ENCODE measurements at regions not wholly inside any gene's neighbourhood (a gene's known extent, or its start where the extent isn't known, plus 50 kb on each side); places are given as distances from the start of the nearest gene placed in this dataset.
A peak's percentile ranks its signal among the peaks of the same experiment; 100 is the strongest.

GRCh38 chr13:82693607-82694006, 1188.7 kb downstream of the SLITRK1 start (continued):
- TF ChIP-seq E2F4 (IDR thresholded peaks at IDR 0.05; ENCODE audit: low read depth, low read length), result no peak
- no peak for TF ChIP-seq SMARCA5 (IDR thresholded peaks at IDR 0.05)
- TF ChIP-seq, protein P1, sequence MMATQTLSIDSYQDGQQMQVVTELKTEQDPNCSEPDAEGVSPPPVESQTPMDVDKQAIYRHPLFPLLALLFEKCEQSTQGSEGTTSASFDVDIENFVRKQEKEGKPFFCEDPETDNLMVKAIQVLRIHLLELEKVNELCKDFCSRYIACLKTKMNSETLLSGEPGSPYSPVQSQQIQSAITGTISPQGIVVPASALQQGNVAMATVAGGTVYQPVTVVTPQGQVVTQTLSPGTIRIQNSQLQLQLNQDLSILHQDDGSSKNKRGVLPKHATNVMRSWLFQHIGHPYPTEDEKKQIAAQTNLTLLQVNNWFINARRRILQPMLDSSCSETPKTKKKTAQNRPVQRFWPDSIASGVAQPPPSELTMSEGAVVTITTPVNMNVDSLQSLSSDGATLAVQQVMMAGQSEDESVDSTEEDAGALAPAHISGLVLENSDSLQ (IDR thresholded peaks at IDR 0.05), result no peak
- TF ChIP-seq PAX8 (IDR thresholded peaks at IDR 0.05), result no peak

GRCh38 chr13:82688400-82688994, 1193.8 kb downstream of the SLITRK1 start:
- no peaks in the 10 kb centered on the region for H3K36me3 ChIP-seq (ENCODE audit: control insufficient read depth in 2 of 2, insufficient read depth in 2 of 2, low read length in 1 of 2)
- H3K4me3 ChIP-seq, result no peak overlapping the region
- no peaks in the 10 kb centered on the region for H4K20me1 ChIP-seq (ENCODE audit: control insufficient read depth, insufficient read depth)
- H3K4me2 ChIP-seq (ENCODE audit: control insufficient read depth, insufficient read depth), result 0 out of 2 replicates have a peak overlapping the region, but pooled peaks have one; percentile 25
- in situ Hi-C loops (cut with MboI) (no loop called here), intact Hi-C loops (cut with micrococcal nuclease; ENCODE audit: unreplicated experiment) (no loop called here)
- H3K4me1 ChIP-seq (ENCODE audit: control insufficient read depth, insufficient read depth, low read length), result no peaks in the 10 kb centered on the region
- H3K79me2 ChIP-seq (ENCODE audit: control insufficient read depth, insufficient read depth, low read length), result no peaks in the 10 kb centered on the region
- no peak for FAIRE-seq
- POLR2A ChIA-PET, result no interaction called here
- no peaks in the 10 kb centered on the region for H3K9me3 ChIP-seq (replicated peaks; ENCODE audit: control insufficient read depth, insufficient read depth, low read length)
- BruUV-seq (replicated peaks), result no TSS peak
- TF ChIP-seq MEF2B (IDR thresholded peaks at IDR 0.05; ENCODE audit: partially characterized antibody, poor library complexity, severe bottlenecking) (peak; percentile 41), IRF4 (IDR thresholded peaks at IDR 0.05; ENCODE audit: low read depth, low read length) (no peak), MTA2 (IDR thresholded peaks at IDR 0.05; ENCODE audit: low read depth) (peak; percentile 81)
- H3K27me3 ChIP-seq (replicated peaks in 1 of 2; ENCODE audit: control insufficient read depth in 2 of 2, insufficient read depth in 2 of 2, low read length in 1 of 2), result no peaks in the 10 kb centered on the region
- SMC1A ChIA-PET (ENCODE audit: uncharacterized antibody, unreplicated experiment), result interaction anchor here (0.8 to 3.4 kb wide), 3 partner anchors 9 to 16 kb away, joined by 3 to 16 read pairs (median 4); no protein-coding TSS in a partner anchor
- H3K9ac ChIP-seq (ENCODE audit: control insufficient read depth, insufficient read depth, low read length), result no peak overlapping the region
- H3K27ac ChIP-seq (ENCODE audit: control insufficient read depth, insufficient read depth), result no peak overlapping the region
- RAD21 ChIA-PET (ENCODE audit: unreplicated experiment), result interaction anchor here (1.2 kb wide), 1 partner anchor 10 kb away, joined by 5 read pairs; no protein-coding TSS in a partner anchor
- WGBS (ENCODE audit: insufficient coverage, insufficient replicate concordance, low lambda C conversion rate, missing lambda C conversion rate), result 0% methylated on average over 2 of the region's 2 CpGs
- CTCF ChIA-PET, result interaction anchor here (1.6 kb wide), 2 partner anchors 9 kb away, joined by 3 read pairs; no protein-coding TSS in a partner anchor
- ATAC-seq, result peak; percentile 93
- no peak for DNase-seq (ENCODE audit: low read depth, low spot score)
- H2AFZ ChIP-seq (ENCODE audit: control insufficient read depth, low read depth, low read length), result peak overlapping the region; percentile 23

Data from GM12878 (cell line).